Trophoblast cell (in vitro differentiated cells and primary cell): ENCODE measurements at regions not wholly inside any gene's neighbourhood (a gene's known extent, or its start where the extent isn't known, plus 50 kb on each side); places are given as distances from the start of the nearest gene placed in this dataset.

Experiments
- DNase-seq, 2 donors: peaks; one replicate each; pipeline ENCODE4 v3.0.0-alpha.2; 2016
- H2AFZ ChIP-seq: 2 replicates; pipeline ENCODE4 v1.6.1; 2013; ENCODE audit warnings: low read length, moderate library complexity, mild to moderate bottlenecking; ENCODE audit not compliant: insufficient read depth, poor library complexity
- H2AK5ac ChIP-seq: 2 replicates; pipeline ENCODE4 v1.6.1; 2013; ENCODE audit warnings: mild to moderate bottlenecking, low read length
- H2BK120ac ChIP-seq: 2 replicates; pipeline ENCODE4 v1.6.1; 2013; ENCODE audit warnings: low read length, mild to moderate bottlenecking, moderate library complexity; ENCODE audit not compliant: insufficient read depth, poor library complexity
- H2BK12ac ChIP-seq: 2 replicates; pipeline ENCODE4 v1.6.1; 2013; ENCODE audit warnings: mild to moderate bottlenecking, low read length, moderate library complexity
- H2BK5ac ChIP-seq: 2 replicates; pipeline ENCODE4 v1.6.1; 2013; ENCODE audit warnings: low read length, low read depth, moderate library complexity, mild to moderate bottlenecking; ENCODE audit not compliant: poor library complexity
- H3K14ac ChIP-seq: 2 replicates; pipeline ENCODE4 v1.6.1; 2013; ENCODE audit warnings: mild to moderate bottlenecking, low read length
- H3K18ac ChIP-seq: 2 replicates; pipeline ENCODE4 v1.6.1; 2013; ENCODE audit warnings: mild to moderate bottlenecking, low read length
- H3K23ac ChIP-seq: 2 replicates; pipeline ENCODE4 v1.6.1; 2013; ENCODE audit warnings: low read length
- H3K27ac ChIP-seq: 2 replicates; pipeline ENCODE4 v1.5.1; 2013; ENCODE audit warnings: low read depth, mild to moderate bottlenecking, inconsistent platforms, low read length, moderate library complexity
- H3K27me3 ChIP-seq: 2 replicates; pipeline ENCODE4 v1.6.1; 2013; ENCODE audit warnings: inconsistent platforms, mild to moderate bottlenecking, low read length, moderate library complexity; ENCODE audit not compliant: insufficient read depth
- H3K36me3 ChIP-seq, 2 experiments: 1 replicate in 1 of 2; 2 replicates in 1 of 2; pipeline ENCODE4 v1.6.1; 2013; ENCODE audit warnings: low read length in 2 of 2, mild to moderate bottlenecking in 2 of 2, moderate library complexity in 1 of 2; ENCODE audit not compliant: insufficient read depth in 2 of 2, control insufficient read depth in 1 of 2
- H3K4ac ChIP-seq: 2 replicates; pipeline ENCODE4 v1.6.1; 2013; ENCODE audit warnings: low read depth, mild to moderate bottlenecking, low read length, moderate library complexity
- H3K4me1 ChIP-seq, 2 experiments: 1 replicate in 1 of 2; 2 replicates in 1 of 2; pipeline ENCODE4 v1.6.1; 2013; ENCODE audit warnings: low read length in 2 of 2, mild to moderate bottlenecking in 2 of 2, moderate library complexity in 1 of 2; ENCODE audit not compliant: insufficient read depth in 2 of 2, control insufficient read depth in 1 of 2
- H3K4me2 ChIP-seq: 2 replicates; pipeline ENCODE4 v1.6.1; 2013; ENCODE audit warnings: inconsistent platforms, mild to moderate bottlenecking, low read length, moderate library complexity
- H3K4me3 ChIP-seq: 2 replicates; pipeline ENCODE4 v1.5.1; 2013; ENCODE audit warnings: mild to moderate bottlenecking, low read depth, low read length, inconsistent platforms
- H3K79me1 ChIP-seq: one replicate; pipeline ENCODE4 v1.6.1; 2013; ENCODE audit warnings: low read length
- H3K79me2 ChIP-seq: 2 replicates; pipeline ENCODE4 v1.6.1; 2013; ENCODE audit warnings: low read length, mild to moderate bottlenecking; ENCODE audit not compliant: control insufficient read depth, insufficient read depth, poor library complexity
- H3K9ac ChIP-seq: 2 replicates; pipeline ENCODE4 v1.6.1; 2013; ENCODE audit warnings: mild to moderate bottlenecking, low read length
- H3K9me3 ChIP-seq: 2 replicates; pipeline ENCODE4 v1.6.1; 2013; ENCODE audit warnings: low read depth, mild to moderate bottlenecking, control low read depth, inconsistent platforms, low read length; ENCODE audit not compliant: insufficient read depth
- H4K12ac ChIP-seq: 2 replicates; pipeline ENCODE4 v1.6.1; 2013; ENCODE audit warnings: low read depth, mild to moderate bottlenecking, low read length, moderate library complexity
- H4K8ac ChIP-seq: 2 replicates; pipeline ENCODE4 v1.6.1; 2013; ENCODE audit warnings: low read depth, mild to moderate bottlenecking, low read length, moderate library complexity
- H4K91ac ChIP-seq: one replicate; pipeline ENCODE4 v1.6.1; 2013; ENCODE audit warnings: low read depth, mild to moderate bottlenecking, low read length, moderate library complexity
- WGBS: extraction: QIAGEN DNeasy Blood & Tissue Kit; methylation state at CpG from one replicate; pipeline ENCODE4 v1.1.7; 2013; ENCODE audit warnings: missing lambda C conversion rate; ENCODE audit not compliant: insufficient read length, insufficient coverage; ENCODE audit errors: extremely low coverage; 5-methylcytosine and 5-hydroxymethylcytosine counted together

DNA sequence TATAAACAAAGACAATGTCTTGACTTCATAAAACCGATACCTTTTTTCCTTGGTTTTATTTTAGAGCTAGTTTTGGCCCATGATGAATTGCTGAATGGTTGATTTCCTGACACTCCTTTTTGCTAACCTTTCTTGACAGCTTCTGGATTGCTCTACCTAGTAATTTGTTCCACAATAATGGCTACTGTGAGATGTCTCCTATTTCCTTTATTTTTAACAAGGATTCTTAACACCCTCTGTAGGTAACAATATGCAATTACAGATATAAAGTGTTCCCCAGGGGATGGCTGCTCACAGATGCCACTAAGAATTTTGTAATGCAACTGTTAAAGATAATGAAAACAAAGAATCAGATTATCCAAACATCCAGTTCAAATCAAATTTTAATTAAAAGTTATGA is 100.8 kb upstream of the ATP5MC3 start:
- no peak overlapping the region for H4K8ac ChIP-seq
- no peaks in the 10 kb centered on the region for H3K79me1 ChIP-seq
- H2AFZ ChIP-seq: no peak overlapping the region
- no peak overlapping the region for H4K12ac ChIP-seq
- H3K9ac ChIP-seq: no peak overlapping the region
- no peak overlapping the region for H3K23ac ChIP-seq
- no peak overlapping the region for H3K18ac ChIP-seq
- H2BK5ac ChIP-seq: no peak overlapping the region
- no peak overlapping the region for H3K4me2 ChIP-seq
- peak in 1 of 2 donors; percentile 54 for DNase-seq
- H2BK120ac ChIP-seq: no peak overlapping the region
- no peak overlapping the region for H3K4me3 ChIP-seq
- H2BK12ac ChIP-seq: no peak overlapping the region
- H3K27ac ChIP-seq: no peak overlapping the region
- H3K4me1 ChIP-seq: no peaks in the 10 kb centered on the region
- H3K36me3 ChIP-seq: no peaks in the 10 kb centered on the region
- no peaks in the 10 kb centered on the region for H3K27me3 ChIP-seq
- no CpG with 5 or more reads among the region's 1 CpG for WGBS
- H4K91ac ChIP-seq: no peak overlapping the region
- no peak overlapping the region for H2AK5ac ChIP-seq
- no peaks in the 10 kb centered on the region for H3K79me2 ChIP-seq
- no peak overlapping the region for H3K14ac ChIP-seq
- H3K4ac ChIP-seq: no peak overlapping the region
- no peaks in the 10 kb centered on the region for H3K9me3 ChIP-seq

DNA sequence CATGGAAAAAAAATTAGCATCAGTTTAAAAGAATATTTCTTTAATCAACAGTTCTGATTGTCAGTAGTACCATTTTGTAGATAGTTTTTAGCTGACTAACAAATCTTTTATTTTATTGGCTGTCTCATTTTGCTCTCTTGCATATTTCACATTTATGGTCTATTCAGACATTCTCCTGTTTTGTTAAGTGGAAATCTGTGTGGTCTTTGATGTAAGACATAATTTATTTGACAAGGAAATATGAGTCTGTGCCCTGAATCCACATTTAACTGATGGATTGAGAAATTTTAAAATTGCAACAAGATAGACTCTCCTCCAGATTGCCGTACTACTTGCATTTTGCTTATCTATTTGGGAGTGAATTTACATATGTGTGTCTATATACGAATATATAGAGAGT is 96.3 kb upstream of the ATP5MC3 start:
- Histone ChIP-seq H3K9me3 (no peaks in the 10 kb centered on the region), H3K27me3 (no peaks in the 10 kb centered on the region), H3K36me3 (no peaks in the 10 kb centered on the region), H2BK12ac (no peak overlapping the region), H3K4me1 (no peaks in the 10 kb centered on the region), H3K79me2 (no peaks in the 10 kb centered on the region), H3K79me1 (no peaks in the 10 kb centered on the region), H2AFZ (no peak overlapping the region), H3K4me2 (no peak overlapping the region), H3K27ac (no peak overlapping the region), H2AK5ac (no peak overlapping the region), H3K18ac (no peak overlapping the region), H2BK120ac (no peak overlapping the region), H3K9ac (no peak overlapping the region), H3K4ac (no peak overlapping the region), H3K14ac (no peak overlapping the region), H4K8ac (no peak overlapping the region), H3K23ac (no peak overlapping the region), H4K91ac (no peak overlapping the region), H3K4me3 (no peak overlapping the region), H2BK5ac (no peak overlapping the region), H4K12ac (no peak overlapping the region)
- no peak for DNase-seq
- WGBS: no CpG with 5 or more reads among the region's 2 CpGs

DNA sequence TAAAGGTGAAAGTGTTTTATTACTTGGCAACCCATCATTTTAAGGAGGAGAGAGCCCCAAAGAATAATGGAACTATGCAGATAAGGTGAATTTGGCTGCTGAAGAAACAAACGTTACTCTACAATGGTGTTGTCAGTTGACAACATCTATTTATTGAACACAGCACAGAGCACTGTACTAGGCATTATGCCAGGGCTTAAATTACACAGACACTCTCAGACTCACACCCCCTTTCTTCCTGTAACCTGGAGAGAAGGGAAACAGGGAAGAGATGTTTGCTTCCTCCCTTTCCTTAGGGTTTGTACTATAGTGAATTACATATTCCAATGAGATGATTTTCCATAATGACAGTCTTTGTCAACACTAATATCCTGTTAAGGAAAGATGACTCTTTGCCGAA is 94.0 kb upstream of the ATP5MC3 start:
- no peak overlapping the region for H3K9ac ChIP-seq
- no CpG with 5 or more reads among the region's 2 CpGs for WGBS
- H3K4me3 ChIP-seq: no peak overlapping the region
- no peak overlapping the region for H4K8ac ChIP-seq
- no peak overlapping the region for H4K12ac ChIP-seq
- no peak overlapping the region for H3K27ac ChIP-seq
- DNase-seq: no peak
- H2AFZ ChIP-seq: no peak overlapping the region
- no peak overlapping the region for H2BK120ac ChIP-seq
- H2BK12ac ChIP-seq: no peak overlapping the region
- H3K14ac ChIP-seq: no peak overlapping the region
- H3K36me3 ChIP-seq: no peaks in the 10 kb centered on the region
- no peaks in the 10 kb centered on the region for H3K79me2 ChIP-seq
- H3K4me2 ChIP-seq: no peak overlapping the region
- H2AK5ac ChIP-seq: no peak overlapping the region
- H4K91ac ChIP-seq: no peak overlapping the region
- no peaks in the 10 kb centered on the region for H3K9me3 ChIP-seq
- H3K23ac ChIP-seq: no peak overlapping the region
- no peaks in the 10 kb centered on the region for H3K4me1 ChIP-seq
- H3K4ac ChIP-seq: no peak overlapping the region
- no peak overlapping the region for H3K18ac ChIP-seq
- H3K79me1 ChIP-seq: no peaks in the 10 kb centered on the region
- H2BK5ac ChIP-seq: no peak overlapping the region
- no peaks in the 10 kb centered on the region for H3K27me3 ChIP-seq

DNA sequence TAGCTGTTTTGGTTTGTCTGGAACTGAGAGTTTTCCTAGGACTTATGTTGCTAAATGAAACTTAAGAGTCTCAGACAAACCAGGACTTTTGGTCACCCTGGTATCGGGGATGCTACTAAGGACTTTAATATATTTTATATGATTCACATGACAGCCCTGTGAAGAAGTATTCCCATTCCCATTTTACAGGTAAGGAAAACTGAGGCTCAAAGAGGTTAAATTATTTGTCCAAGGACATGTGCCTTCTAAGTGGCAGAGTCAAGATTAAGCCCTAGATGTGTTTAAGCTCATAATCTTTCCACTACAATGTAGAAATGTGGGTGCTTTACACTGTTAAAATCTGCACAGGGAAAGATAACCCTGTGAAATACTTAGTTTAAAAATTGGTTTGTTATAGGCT is 77.7 kb upstream of the ATP5MC3 start:
- H3K79me2 ChIP-seq: no peaks in the 10 kb centered on the region
- H2BK120ac ChIP-seq: no peak overlapping the region
- H3K18ac ChIP-seq: no peak overlapping the region
- no peak overlapping the region for H2BK12ac ChIP-seq
- H2AK5ac ChIP-seq: no peak overlapping the region
- no peak overlapping the region for H2BK5ac ChIP-seq
- H3K4ac ChIP-seq: no peak overlapping the region
- H2AFZ ChIP-seq: no peak overlapping the region
- no peak overlapping the region for H3K4me2 ChIP-seq
- H3K79me1 ChIP-seq: no peaks in the 10 kb centered on the region
- WGBS: no CpG with 5 or more reads among the region's 1 CpG
- no peak overlapping the region for H4K8ac ChIP-seq
- no peak overlapping the region for H4K91ac ChIP-seq
- no peaks in the 10 kb centered on the region for H3K27me3 ChIP-seq
- no peak overlapping the region for H4K12ac ChIP-seq
- H3K36me3 ChIP-seq: no peaks in the 10 kb centered on the region
- H3K27ac ChIP-seq: no peak overlapping the region
- H3K9ac ChIP-seq: no peak overlapping the region
- H3K4me3 ChIP-seq: no peak overlapping the region
- DNase-seq: no peak
- no peak overlapping the region for H3K14ac ChIP-seq
- H3K9me3 ChIP-seq: peaks cover 3% of the 10 kb centered on the region
- H3K4me1 ChIP-seq: no peaks in the 10 kb centered on the region
- no peak overlapping the region for H3K23ac ChIP-seq
